A549 (cell line): ENCODE measurements at regions not wholly inside any gene's neighbourhood (a gene's known extent, or its start where the extent isn't known, plus 50 kb on each side); places are given as distances from the start of the nearest gene placed in this dataset.

Source experiments
- CBX8 ChIP-seq: fragments of 200-600 bp; sonication (generic); IDR thresholded peaks from 2 replicates; pipeline ENCODE4 v1.6.1; 2016
- CTCF ChIP-seq: fragments of >200 bp; sonication (Bioruptor Twin); formaldehyde crosslinking; IDR thresholded peaks from 3 replicates; pipeline ENCODE4 v1.5.1; 2016
- ELK1 ChIP-seq: fragments of 150-350 bp; IDR thresholded peaks from 2 replicates; pipeline ENCODE4 v1.6.1; 2014; ENCODE audit warnings: low read depth, mild to moderate bottlenecking, low read length
- EP300 ChIP-seq, 2 experiments: fragments of >200 bp; sonication (Bioruptor Twin); formaldehyde crosslinking; IDR thresholded peaks; 2 replicates in 1 of 2; 3 replicates in 1 of 2; pipeline ENCODE4 v1.6.1; 2016 to 2017
- HMGXB4 ChIP-seq: fragments of 250-450 bp; sonication (Bioruptor Pico); IDR thresholded peaks from 2 replicates; pipeline ENCODE4 v1.5.0; 2021; ENCODE audit warnings: mild to moderate bottlenecking, moderate library complexity, borderline replicate concordance
- MAZ ChIP-seq: fragments of 150-350 bp; IDR thresholded peaks from 2 replicates; pipeline ENCODE4 v1.6.1; 2014; ENCODE audit warnings: antibody characterized with exemption, low read depth, low read length, borderline replicate concordance
- NR3C1 ChIP-seq: fragments of >200 bp; sonication (Bioruptor Twin); formaldehyde crosslinking; IDR thresholded peaks from 3 replicates; pipeline ENCODE4 v1.6.1; 2017
- PHF8 ChIP-seq: fragments of 200-600 bp; sonication (generic); IDR thresholded peaks from 2 replicates; pipeline ENCODE4 v1.6.1; 2016; ENCODE audit warnings: low read depth, mild to moderate bottlenecking, antibody characterized with exemption, moderate library complexity, borderline replicate concordance
- POLR2A ChIP-seq: IDR thresholded peaks from 2 replicates; pipeline ENCODE4 v1.6.1; 2012; ENCODE audit warnings: mild to moderate bottlenecking, low read length
- POLR2AphosphoS2 ChIP-seq: conservative IDR thresholded peaks from 2 replicates; pipeline ENCODE4 v1.6.1; 2012; ENCODE audit warnings: low read length, improper control_type of control experiment, inconsistent platforms
- RCOR1 ChIP-seq: fragments of 150-350 bp; IDR thresholded peaks from 2 replicates; pipeline ENCODE4 v1.6.1; 2014; ENCODE audit warnings: antibody characterized with exemption, low read length, low read depth
- REST ChIP-seq: fragments of 200-600 bp; sonication (generic); IDR thresholded peaks from 2 replicates; pipeline ENCODE4 v1.6.1; 2016; ENCODE audit warnings: antibody characterized with exemption, mild to moderate bottlenecking, moderate library complexity
- ZC3H11A ChIP-seq: fragments of 450-650 bp; IDR thresholded peaks from 2 replicates; pipeline ENCODE4 v1.6.1; 2014; ENCODE audit warnings: antibody characterized with exemption, mild to moderate bottlenecking

GRCh38 chr3:18670759-18671158 is 245.6 kb upstream of the SATB1 start:
- TF ChIP-seq CTCF (no peak), HMGXB4 (CRISPR knock-in tag) (no peak), REST (no peak), ELK1 (no peak), NR3C1 (no peak), POLR2A (no peak), PHF8 (no peak), POLR2AphosphoS2 (no peak), ZC3H11A (no peak), MAZ (no peak), RCOR1 (no peak), CBX8 (no peak), EP300 (IDR thresholded peaks at IDR 0.05) (no peak)
